NCI-H460 (cell line): ENCODE measurements at regions not wholly inside any gene's neighbourhood (a gene's known extent, or its start where the extent isn't known, plus 50 kb on each side); places are given as distances from the start of the nearest gene placed in this dataset.
"Not testable (repeated sequence)": the region's sequence is repeated elsewhere in the genome, so short reads cannot be mapped to it uniquely, and the experiment has no call there.

ENCODE experiments used
- DNase-seq: peaks from one replicate; pipeline ENCODE4 v3.0.0-alpha.2; 2016; ENCODE audit warnings: low read depth; ENCODE audit errors: extremely low read depth

- no peak for DNase-seq
Measured at GRCh38 chr11:109668973-109669634, 247.1 kb downstream of the C11orf87 start.

DNA sequence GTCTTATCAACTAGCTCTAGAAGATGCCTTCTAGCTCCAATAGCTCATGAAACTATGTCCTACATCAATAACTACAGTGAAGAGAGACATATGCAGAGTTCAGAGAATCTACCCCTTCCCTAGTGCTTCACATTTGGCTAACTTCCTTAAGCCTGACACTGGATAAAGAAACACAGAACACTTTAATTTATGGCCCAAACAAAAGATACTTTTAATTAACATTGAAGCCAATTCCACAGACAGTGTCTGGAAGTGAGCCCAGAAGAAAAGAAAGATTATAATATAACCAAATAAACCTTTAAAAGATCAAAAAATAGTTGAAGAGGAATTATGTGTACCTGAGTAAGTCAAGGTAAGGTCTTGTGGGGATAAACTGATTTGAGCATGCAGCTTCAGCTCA, 255.2 kb downstream of the C11orf87 start:
- DNase-seq: no peak

DNA sequence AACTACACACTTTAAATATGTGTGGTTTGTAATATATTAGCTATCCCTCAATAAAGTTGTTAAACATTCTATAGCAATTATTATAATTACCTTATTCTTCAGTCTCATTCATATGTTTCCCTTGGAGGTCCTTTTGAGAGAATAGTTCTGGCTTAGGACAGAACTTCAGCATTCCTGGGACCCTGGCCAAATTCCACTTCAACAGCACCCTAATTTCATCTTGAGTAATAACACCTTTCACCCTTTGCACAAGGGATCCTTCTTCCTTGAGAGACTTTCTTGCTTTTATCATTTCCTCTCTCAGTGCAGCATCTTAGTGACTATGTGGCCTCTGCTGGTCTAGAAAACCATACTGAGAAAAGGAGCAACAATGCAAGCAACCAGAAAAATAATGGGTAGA, 255.9 kb downstream of the C11orf87 start:
- DNase-seq: no peak

GRCh38 chr11:109680127-109680526, 258.1 kb downstream of the C11orf87 start:
- DNase-seq: no peak

GRCh38 chr11:109682788-109683187, 260.8 kb downstream of the C11orf87 start:
- not testable (repeated sequence) for DNase-seq

- DNase-seq: no peak
Measured at GRCh38 chr11:109695696-109696095, 273.7 kb downstream of the C11orf87 start.

GRCh38 chr11:109696191-109696897, 274.4 kb downstream of the C11orf87 start:
- no peak for DNase-seq

- DNase-seq: peak; percentile 29
Measured at GRCh38 chr11:109697140-109697843, 275.3 kb downstream of the C11orf87 start.

GRCh38 chr11:109698237-109698636, 276.2 kb downstream of the C11orf87 start:
- DNase-seq: no peak

DNA sequence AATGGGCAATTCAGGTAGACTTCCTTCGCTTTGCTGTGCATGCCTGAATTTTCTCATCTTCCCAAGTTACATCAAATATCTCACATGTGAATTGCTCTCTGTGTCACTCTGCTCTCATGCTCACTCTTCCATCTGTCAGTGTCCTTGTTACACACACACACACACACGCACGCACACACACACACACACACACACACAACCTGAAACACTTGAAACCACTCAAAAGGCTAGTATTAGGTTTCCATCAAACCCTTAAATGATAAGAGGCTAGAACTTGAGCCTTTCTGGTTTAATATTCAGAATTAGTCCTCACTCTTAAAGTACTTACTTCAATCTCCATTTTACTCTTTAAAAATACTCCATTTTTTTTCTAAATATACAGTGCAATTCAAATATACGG, 282.4 kb downstream of the C11orf87 start:
- DNase-seq: no peak

DNA sequence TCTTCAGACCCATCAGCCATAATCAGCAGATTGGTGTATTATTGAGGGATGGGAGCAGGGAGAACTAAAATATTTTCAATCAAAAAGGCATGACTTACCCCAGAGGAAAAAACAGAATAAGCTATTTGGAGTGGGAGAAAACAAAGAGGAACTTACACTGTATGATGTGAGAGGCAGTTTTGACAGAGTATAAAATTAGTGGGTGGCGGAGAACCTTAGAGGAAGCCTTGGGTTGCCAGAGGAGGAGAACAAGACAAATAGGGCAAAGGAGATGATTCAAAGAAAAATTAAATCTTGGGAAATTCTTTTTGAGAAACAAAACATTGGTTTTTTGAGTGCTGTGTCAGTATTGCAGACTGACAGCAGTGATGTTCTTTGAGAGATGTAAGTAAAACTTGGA, 285.0 kb downstream of the C11orf87 start:
- DNase-seq: no peak

DNA sequence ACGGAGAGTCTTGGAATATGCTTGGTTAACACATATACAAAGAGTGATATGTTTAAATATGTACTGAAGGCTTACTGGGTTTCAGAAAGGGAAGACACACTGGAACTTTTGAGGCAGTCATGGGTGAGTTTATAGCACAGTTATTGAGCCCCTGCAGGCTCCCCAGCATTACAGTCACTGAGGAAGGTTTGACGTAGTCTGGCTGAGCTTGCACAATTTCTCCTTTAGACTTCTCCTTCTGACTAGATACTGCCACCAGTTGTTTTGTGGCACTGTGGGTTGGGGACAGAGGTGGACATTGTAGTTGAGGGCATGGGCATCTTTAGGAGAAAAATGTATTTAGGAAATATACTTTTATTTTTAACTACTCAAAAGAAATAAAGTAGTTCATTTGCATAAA, 285.4 kb downstream of the C11orf87 start:
- DNase-seq: no peak

GRCh38 chr11:109708184-109708583, 286.2 kb downstream of the C11orf87 start:
- no peak for DNase-seq

DNA sequence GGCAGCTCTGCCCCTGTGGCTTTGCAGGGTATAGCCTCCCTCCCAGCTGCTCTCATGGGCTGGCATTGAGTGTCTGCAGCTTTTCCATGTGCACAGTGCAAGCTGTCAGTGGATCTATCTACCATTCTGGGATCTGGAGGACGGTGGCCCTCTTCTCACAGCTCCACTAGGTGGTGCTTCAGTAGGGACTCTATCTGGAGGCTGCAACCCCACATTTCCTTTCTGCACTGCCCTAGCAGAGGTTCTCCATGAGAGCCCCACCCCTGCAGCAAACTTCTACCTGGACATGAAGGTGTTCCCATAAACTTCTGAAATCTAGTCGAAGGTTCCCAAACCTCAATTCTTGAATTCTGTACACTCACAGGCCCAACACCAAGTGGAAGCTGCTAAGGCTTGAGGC, 292.5 kb downstream of the C11orf87 start:
- DNase-seq: not testable (repeated sequence)

DNA sequence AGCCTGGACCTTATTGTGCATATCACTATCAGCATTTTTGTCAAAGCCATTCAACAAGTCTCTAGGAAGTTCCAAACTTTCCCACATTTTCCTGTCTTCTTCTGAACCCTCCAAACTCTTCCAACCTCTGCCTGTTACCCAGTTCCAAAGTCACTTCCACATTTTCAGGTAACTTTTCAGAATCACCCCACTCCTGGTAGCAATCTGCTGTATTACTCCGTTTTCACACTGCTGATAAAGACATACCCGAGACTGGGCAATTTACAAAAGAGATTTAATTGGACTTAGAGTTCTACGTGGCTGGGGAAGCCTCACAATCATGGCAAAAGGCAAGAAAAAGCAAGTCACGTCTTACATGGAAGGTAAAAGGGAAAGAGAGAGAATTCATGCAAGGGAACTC, 293.4 kb downstream of the C11orf87 start:
- not testable (repeated sequence) for DNase-seq

DNA sequence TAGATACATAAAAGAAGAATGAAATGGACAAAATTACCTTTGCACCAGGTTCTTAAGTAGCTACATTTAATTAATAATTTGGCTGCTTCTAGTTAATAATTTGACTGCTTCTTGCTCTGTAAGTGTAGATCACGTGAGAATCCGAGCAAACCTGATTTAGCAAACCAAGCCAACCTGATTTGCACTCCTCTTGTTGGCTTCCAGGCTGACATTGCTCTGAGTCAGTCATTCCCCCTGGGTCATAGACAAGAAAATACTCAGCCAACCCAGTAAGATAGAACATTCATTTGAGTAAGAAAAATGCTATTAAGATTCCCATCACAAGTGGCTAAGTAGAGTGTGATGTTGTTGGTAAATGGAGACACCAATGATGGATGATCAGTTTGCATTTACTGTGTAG, 304.1 kb downstream of the C11orf87 start:
- no peak for DNase-seq

DNA sequence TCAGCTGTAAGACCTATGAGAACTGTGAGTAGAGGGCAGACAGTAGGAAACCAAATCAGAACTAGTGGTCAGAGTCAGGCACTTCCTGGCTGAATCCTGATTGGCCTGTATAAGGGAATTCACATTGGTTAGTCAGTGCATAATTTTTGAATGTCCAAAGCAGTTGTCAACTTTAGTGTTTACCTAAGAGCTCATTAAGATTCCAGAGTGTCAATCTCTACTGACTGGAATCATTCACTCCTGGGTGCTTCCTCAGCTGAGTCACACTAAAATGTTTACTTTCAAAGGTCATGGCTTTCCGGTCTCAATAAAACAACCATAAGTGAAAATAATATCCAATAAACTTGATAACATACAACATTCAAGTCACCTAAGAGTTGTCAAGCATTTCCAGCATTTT, 306.1 kb downstream of the C11orf87 start:
- peak; percentile 46 for DNase-seq

- DNase-seq: no peak
Measured at GRCh38 chr11:109729761-109730160, 307.8 kb downstream of the C11orf87 start.

DNA sequence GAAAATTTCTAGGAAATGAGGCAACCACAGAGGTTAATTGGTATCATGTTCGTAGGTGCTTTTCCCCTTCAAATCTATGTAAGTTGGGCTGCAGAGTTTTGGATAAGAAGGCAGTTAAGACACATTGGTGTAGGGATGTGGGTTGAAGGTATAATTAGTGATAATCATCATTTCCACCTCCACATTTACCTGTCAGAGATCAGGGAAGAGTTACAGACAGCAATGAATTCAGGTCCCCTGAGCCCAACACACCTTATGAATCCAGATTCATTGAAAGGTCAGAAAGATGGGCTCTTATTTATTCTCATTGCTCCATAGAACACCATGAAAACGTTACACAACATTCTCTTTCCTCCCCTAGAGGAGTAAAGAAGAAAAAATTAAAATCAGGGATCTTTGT, 308.7 kb downstream of the C11orf87 start:
- no peak for DNase-seq

- DNase-seq: no peak
Measured at GRCh38 chr11:109731451-109731850, 309.5 kb downstream of the C11orf87 start.

DNA sequence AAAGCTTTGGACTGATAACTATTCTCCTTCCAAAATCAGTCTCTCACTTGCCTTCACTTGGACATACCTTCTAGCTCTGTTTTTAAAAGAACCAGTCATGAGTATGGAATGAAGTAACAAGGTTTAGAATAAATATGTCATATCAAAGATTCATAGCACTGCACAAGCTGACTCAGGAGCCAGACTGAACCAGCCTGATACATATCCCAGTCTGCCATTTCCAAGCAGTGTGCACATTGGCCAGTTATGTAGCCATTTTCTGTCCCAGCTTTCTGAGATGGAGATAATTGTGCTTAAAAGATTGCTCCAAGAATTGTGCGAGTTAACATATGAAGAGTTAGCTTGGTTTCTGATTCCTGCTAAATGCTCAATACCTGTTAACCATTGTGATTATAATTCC, 311.3 kb downstream of the C11orf87 start:
- DNase-seq: no peak

GRCh38 chr11:109734566-109734965, 312.6 kb downstream of the C11orf87 start:
- DNase-seq: no peak
